Renal cortex interstitium (tissue), 11 donors: ENCODE measurements at regions not wholly inside any gene's neighbourhood (a gene's known extent, or its start where the extent isn't known, plus 50 kb on each side); places are given as distances from the start of the nearest gene placed in this dataset.
"Not testable (repeated sequence)": the region's sequence is repeated elsewhere in the genome, so short reads cannot be mapped to it uniquely, and the experiment has no call there.

Experiments used
- DNase-seq, 11 donors: peaks; one replicate each; pipeline ENCODE4 v3.0.0-alpha.2; 2013; ENCODE audit warnings: low read depth in 9 of 11, low spot score in 4 of 11; ENCODE audit errors: extremely low read depth in 1 of 11

DNA sequence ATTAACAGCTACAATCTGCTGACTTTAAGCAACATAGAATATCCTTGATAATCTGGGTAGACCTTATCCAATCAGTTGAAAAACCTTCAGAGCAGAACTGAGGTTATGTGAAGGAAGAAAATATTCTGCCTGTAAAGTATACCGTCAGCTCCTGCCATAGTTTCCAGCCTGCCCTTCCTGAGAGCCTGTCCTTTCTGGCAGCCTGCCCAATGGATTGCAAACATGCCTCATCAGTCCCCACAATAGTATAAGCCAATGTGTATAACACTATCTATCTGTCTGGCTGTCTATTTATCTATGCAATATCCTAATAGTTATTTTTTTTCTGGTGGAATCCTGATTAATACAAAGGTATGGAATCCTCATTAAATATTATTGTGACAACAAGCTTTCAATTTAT is 489.2 kb upstream of the KCND2 start:
- DNase-seq: peak in 1 of 11 donors; percentile 1

DNA sequence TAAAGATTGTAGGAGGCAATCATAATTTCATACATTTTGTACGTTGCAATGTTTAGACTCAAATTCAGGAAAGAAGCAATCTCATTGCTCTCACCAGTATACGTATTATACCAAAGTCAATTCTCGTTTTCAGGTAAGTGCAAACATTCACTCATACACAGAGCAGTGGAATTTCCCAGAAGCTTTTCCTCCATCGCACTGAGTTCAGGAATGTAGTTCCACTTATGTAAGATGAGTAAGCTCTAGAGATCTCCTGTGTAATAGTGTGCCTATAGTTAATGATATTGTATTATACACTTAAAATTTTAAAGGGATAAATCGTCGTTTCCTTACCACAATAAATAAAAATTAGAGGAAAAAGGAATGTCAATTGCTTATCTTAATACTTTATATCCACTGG is 470.8 kb upstream of the KCND2 start:
- no peak for DNase-seq

DNA sequence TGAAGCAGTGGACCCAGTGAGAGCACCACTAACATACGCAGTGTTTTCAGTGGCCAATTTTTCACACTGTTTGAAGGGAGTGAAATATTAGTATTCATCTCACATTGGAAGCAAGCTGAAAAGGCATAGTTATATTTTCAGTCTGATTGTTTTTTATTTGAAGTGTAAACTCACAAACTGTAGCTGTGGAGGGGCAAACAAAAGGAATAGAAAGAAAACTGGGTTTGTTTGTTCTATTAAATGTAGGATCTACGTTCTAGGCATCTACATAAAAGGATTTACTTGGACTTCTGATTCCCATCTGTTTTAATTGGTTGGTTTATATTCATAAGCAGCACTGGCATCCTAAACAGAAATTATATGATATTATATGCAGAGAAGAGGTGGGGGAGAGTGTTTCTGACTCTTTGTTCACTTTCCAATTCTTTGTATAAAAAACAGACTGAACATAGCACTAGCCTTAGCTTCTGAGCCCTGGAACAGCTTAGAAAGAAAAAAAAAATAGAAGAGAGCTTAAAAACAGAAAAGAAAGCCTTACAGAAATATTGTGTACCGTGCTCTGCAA is 447.8 kb upstream of the KCND2 start:
- no peak for DNase-seq

DNA sequence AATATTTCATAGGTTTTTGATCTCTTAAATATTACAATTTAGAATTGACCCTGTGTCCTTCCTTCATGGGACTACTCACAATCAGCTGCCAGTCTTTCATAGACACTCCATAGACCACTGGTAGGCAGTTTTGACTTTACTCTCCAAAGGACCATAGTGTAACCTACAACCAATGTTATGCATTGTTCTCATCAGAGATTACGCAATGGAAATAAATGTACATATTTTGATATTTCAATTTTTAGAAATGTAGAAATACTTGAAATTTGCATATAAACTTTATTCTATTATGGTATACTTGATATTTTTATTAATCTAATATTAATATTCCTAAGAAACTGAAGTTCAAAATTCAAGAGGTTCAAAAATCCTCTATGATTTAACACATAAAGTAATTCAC is 446.4 kb upstream of the KCND2 start:
- DNase-seq: no peak

DNA sequence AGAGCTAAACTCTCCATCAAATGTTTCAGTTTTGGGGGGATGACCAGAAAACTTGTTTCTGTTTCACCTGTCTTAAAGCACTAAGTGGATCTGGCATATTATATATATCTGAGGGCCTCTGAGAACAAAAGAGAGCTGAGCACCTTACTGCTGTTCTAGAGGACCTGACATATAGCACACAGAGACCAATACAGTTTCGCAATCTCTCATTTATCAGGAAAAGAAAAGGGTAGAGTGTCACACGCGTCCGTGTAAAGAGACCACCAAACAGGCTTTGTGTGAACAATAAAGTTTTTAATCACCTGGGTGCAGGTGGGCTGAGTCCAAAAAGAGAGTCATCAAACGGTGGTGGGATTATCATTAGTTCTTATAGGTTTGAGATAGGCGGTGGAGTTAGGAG is 434.5 kb upstream of the KCND2 start:
- DNase-seq: no peak

DNA sequence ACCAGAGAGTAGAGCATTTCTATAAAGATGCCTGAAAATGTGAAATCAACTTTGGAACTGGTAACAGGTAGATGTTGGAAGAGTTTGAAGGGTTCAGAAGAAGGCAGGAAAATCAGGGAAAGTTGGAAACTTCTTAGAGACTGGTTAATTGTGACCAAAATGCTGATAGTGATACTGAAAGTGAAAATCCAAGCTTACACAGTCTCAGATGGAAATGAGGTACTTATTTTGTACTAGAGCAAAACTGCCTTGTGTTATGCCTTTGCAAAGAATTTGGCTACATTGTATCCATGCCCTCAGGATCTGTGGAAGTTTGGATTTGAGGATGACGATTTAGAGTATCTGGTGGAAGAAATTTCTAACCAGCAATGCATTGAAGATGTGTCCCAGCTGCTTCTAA is 430.6 kb upstream of the KCND2 start:
- no peak for DNase-seq

DNA sequence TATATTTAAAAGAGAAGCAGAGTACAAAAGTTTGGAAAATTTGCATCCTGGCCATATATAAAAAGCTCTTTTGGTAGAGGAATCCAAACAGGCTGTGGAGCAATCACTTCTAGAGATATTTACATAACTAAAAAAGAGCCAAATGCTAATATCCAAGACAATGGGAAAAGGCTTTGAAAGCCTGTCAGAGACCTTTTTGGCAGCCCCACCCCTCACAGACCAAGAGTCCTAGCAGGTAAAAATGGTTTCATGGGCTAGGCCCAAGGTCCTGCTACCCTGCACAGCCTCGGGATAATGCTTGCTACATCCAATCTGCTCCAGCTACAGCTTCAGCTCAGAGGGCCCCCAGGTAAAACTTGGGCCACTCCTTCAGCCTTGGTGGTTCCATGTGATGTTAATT is 430.2 kb upstream of the KCND2 start:
- DNase-seq: no peak

DNA sequence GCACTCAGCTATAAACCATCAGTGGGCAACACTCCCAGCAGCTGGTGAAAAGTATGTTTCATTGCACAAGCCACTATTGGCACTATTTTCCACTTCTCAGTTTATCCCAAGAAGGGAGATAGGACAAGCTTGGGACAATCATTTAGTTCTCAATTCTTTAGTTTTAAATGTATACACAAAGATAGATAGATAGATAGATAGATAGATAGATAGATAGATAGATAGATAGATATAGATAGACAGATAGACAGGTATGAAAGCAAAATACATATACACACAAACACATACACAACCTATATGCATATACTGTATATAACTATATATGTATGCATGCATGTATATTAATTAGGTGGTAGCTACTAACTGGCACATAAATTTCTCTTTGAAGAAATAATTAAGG is 411.6 kb upstream of the KCND2 start:
- no peak for DNase-seq

DNA sequence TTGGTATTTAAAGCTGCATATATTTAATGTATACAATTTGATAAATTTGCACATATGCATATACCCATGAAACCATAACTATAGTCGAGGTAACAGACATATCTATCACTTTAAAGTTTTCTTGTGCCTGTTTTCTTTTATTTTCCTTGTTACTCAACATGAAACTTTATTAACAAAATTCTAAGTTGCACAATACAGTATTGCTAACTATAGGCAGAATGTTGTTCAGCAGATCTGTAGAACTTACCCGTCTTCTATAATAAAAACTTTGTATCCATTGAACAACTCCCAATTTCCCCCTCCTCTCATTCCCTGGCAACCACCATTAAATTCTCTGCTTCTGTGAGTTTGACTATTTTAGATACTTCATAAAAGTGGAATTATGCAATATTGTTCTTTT is 404.6 kb upstream of the KCND2 start:
- no peak for DNase-seq

DNA sequence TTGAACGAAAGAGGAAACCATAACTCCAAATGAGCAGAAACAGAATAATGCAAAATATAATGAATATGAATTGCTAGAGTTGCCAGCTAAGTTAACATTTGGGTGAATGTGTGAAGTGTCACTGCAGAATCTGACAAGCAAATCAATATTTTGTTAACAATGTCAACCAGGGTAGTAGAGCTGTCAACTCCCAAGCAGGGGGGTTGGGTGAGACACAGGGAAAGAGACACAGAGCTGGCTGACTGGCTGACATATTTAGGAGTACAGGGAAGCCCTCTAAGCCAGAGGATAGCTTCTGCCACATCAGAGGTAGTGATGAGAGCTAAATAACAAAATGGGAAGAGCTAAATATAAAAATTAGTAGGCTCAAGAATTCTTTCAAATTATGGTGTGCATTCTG is 393.1 kb upstream of the KCND2 start:
- DNase-seq: no peak

DNA sequence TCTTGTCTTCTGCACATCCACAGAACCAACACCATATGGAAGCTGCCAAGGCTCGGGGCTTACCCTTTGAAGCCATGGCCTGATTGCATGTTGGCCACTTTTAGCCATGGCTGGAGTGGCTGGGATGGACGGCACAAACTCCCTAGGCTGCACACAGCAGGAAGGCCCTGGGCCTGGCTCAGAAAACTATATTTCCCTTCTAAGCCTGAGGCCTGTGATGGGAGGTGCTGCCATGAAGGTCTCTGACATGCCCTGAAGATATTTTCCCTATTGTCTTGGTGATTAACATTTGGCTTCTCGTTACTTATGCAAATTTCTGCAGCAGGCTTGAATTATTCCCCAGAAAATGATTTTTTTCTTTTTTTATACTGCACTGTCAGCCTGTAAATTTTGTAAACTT is 387.0 kb upstream of the KCND2 start:
- no peak for DNase-seq

DNA sequence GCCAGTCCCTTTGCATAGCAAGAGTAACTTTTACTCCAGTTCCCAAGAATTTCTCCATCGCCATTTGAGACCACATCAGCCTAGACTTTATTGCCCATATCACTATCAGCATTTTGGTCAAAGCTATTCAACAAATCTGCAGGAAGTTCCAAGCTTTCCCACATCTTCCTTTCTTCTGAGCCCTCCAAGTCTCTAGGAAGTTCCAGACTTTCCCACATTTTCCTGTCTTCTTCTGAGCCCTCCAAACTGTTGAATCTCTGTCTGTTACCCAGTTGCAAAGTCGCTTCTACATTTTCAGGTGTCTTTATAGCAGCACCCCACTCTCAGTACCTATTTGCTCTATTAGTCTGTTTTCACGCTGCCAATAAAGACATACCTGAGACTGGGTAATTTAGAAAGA is 386.4 kb upstream of the KCND2 start:
- DNase-seq: not testable (repeated sequence)

DNA sequence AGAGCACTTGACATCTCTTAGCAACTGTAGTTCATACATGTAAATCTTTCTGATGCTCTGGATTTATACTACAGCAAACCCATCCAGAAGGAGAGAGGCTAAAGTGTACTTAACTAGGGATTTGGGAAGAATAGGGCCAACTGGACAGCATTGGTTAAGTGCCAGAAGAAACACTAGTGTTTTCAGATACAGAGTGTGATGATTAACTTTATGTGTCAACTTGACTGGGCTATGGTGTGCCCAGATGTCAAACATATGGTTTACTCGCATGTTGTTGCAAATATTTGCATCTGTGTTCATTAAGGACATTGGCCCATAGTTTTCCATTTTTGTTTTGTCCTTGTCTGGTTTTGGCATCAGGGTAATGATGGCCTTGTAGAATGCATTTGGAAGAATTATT is 384.7 kb upstream of the KCND2 start:
- DNase-seq: no peak

DNA sequence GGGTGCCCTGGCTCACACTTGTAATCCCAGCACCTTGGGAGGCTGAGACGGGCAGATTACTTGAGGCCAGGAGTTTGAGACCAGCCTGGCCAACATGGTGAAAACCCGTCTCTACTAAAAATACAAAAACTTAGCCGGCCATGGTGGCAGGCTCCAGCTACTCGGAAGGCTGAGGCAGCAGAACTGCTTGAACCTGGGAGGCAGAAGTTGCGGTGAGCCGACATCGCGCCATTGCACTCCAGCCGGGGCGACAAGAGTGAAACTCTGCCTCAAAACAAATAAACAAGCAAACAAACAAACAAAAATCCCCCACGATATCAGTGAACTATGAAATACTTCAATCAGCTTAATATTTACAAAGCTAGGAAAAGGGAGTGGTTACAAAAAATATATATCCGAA is 382.3 kb upstream of the KCND2 start:
- DNase-seq: no peak

DNA sequence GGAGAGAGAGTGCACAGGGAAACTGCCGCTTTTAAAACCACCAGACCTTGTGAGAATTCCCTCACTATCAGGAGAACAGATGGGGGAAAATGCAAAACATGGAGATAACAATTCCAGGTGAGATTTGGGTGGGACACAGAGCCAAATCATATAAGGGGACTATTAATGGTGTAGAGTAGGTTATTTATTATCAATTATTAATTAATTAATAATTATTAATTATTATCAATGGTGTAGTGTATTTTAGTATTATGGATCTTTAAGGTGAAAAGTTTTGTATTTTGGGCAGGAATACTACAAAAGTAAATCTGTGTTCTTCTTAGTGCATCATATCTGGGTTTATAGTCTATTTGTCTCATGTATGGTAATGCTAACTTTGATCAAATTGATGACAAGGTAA is 377.7 kb upstream of the KCND2 start:
- no peak for DNase-seq

DNA sequence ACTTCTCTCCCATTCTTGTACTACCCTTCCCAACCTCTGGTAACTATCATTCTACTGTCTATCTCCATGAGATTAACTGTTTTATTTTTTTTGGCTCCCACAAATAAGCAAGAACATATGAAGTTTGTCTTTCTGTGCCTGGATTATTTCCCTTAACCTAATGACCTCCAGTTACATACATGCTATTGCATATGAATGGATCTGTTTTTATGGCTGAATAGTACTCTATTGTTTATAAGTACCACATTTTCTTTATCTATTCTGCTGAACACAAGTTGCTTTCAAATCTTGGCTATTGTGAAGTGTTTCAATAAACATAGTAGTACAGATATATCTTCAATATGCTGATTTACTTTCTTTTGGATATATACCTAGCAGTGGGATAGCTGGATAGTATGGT is 376.6 kb upstream of the KCND2 start:
- no peak for DNase-seq

DNA sequence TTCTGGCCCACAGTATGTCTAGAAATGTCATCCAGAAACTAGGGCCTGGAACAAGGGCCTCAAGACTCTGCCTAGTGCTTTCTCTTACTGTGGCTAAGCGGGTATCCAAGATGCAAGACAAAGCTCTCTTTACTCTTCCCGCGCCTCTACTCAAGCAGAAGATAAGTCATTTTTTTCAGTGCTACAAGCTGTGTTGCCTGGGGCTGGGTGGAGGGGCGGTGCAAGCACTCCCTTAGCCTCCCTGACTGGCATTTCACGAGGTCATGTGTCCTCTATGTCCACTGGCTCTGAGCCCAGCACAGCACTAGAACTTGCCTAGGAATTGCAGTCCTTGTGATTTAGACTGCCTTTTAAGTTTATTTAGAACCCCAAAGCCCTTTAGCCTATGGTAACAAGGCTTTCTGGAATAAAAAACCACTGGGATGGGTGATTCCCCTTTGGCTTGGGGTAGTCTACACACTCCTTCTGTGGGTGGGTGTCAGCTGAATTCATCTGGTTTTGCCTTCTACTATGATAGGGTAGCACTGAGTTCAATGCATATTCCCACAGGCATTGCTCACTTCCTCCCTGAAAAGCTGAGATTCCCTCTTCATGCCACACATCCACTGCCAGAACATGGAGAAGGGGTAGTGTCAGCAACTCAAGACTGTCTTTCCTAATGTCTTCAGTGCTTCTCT is 371.8 kb upstream of the KCND2 start:
- no peak for DNase-seq

DNA sequence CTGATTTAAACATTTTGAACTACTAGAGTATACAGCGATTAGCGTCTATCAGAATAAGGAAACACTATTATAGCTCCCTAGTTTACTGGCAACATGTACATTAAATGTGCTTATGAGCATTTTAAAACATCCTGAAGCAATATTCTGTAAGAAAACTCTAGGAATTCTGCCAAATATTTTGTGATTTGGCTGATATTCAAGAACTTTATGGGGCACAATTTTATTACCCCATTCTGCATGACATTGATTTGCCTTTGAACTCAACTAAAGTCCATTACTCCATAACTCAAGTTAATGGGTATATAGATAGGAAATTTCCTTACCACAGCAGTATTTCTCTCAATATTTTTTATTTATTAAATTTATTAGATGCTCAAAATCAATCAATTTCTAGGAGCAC is 369.9 kb upstream of the KCND2 start:
- peak in 8 of 11 donors; percentile 3 to 23 (median 12) for DNase-seq

DNA sequence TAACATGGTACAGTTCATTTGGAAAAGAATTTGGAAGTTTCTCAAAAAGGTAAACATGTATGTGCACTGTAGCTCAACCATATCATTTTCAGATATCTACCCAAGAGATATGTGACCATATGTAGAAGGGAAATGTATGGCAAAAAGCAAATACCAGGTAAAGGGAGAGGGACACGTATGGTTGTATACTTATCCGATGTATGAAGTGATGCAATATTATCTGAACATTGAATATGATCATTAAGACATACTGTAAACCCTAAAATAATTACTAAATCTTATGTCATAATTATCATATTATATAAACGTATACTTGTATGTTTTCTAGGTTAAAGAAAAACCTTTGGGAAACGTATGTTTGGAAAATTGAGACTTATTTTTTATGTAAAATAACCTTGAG is 367.5 kb upstream of the KCND2 start:
- no peak for DNase-seq

DNA sequence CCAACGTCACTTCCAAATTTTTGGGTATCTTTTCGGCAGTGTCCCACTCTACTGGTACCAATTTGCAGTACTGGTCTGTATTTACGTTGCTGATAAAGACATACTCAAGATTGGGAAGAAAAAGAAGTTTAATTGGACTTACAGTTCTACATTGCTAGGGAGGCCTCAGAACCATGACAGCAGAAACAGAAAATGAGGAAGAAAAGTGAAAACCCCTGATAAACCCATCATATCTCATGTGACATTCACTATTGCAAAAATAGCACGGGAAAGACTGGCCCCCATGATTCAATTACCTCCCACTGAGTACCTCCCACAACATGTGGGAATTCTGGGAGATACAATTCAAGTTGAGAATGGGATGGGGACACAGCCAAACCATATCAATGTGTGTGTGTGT is 364.0 kb upstream of the KCND2 start:
- no peak for DNase-seq

DNA sequence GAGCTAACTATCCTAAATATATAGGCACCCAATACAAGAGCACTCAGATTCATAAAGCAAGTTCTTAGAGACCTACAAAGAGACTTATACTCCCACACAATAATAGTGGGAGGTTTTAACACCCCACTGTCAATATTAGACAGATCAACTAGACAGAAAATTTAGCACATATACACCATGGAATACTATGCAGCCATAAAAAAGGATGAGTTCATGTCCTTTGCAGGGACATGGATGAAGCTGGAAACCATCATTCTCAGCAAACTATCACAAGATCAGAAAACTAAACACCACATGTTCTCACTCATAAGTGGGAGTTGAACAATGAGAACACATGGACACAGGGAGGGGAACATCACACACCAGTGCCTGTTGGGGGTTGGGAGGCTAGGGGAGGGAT is 358.9 kb upstream of the KCND2 start:
- not testable (repeated sequence) for DNase-seq
